PC-3 (cell line): ENCODE measurements at regions not wholly inside any gene's neighbourhood (a gene's known extent, or its start where the extent isn't known, plus 50 kb on each side); places are given as distances from the start of the nearest gene placed in this dataset.

Experiments
- CTCF ChIP-seq: fragments of 300-600 bp; sonication (generic); conservative IDR thresholded peaks from 2 replicates; pipeline ENCODE4 v1.5.1; 2017; ENCODE audit warnings: antibody characterized with exemption, low read depth, mild to moderate bottlenecking, low read length
- EZH2 ChIP-seq: fragments of 300-600 bp; sonication (generic); IDR thresholded peaks from one replicate; pipeline ENCODE4 v1.6.1; 2017; ENCODE audit warnings: antibody characterized with exemption, mild to moderate bottlenecking, low read length; ENCODE audit not compliant: unreplicated experiment
- EZH2phosphoT487 ChIP-seq: fragments of 300-600 bp; sonication (generic); IDR thresholded peaks from 2 replicates; pipeline ENCODE4 v1.6.1; 2018; ENCODE audit warnings: mild to moderate bottlenecking, antibody characterized with exemption, low read length, borderline replicate concordance

DNA sequence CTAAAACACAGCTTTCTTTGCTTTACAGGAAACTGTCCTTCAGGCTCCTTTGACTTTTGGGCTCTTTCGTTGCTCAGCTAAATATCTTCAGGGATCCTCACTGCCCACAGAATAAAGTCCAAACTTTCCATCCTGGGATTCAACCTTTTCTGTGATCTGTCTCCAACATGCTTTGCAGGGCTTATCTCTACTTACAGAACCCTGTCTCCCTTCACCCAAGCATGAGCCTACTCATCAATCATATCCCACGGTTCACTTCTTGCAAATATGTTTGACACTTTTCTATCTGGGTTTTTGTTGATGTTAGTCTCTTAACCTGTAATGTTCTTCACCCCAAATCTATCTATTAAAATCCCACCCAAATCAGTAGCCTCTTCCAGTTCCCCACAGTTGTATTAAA is 93.5 kb upstream of the ADRA1D start:
- TF ChIP-seq CTCF (no peak), EZH2 (no peak), EZH2phosphoT487 (no peak)
